HG03457 (cell line): ENCODE measurements at regions not wholly inside any gene's neighbourhood (a gene's known extent, or its start where the extent isn't known, plus 50 kb on each side); places are given as distances from the start of the nearest gene placed in this dataset.

Experiments used
- ATAC-seq: cut with Tn5 transposase; IDR thresholded peaks from one replicate; pipeline ENCODE4 v1.9.1; 2021; ENCODE audit warnings: moderate number of reproducible peaks; ENCODE audit not compliant: unreplicated experiment

DNA sequence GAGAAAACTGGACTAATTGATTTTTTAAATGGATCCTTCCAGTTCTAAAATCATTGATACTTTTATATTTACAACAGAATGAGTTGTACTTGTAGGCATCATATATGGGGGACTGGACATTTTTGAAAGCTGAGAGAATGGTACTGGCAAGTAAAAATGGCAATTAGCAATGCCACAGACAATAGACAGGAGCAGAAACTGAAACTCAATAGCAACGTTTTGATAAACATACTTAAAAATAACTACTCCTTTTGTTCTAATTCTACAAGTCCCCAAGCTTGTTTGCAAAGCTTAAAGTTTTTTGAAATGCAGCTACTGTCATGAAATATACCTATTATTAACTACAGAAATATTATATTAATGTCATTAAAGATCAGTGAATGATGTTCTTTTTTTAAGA lies 52.8 kb upstream of the FBXL7 start:
- no peak for ATAC-seq

GRCh38 chr5:15446552-15446951 lies 53.4 kb upstream of the FBXL7 start:
- no peak for ATAC-seq

GRCh38 chr5:15442193-15442570 lies 57.8 kb upstream of the FBXL7 start:
- no peak for ATAC-seq

GRCh38 chr5:15441433-15442192 lies 58.4 kb upstream of the FBXL7 start:
- ATAC-seq = no peak

- ATAC-seq = no peak
Observed at GRCh38 chr5:15440434-15440833, 59.5 kb upstream of the FBXL7 start.

DNA sequence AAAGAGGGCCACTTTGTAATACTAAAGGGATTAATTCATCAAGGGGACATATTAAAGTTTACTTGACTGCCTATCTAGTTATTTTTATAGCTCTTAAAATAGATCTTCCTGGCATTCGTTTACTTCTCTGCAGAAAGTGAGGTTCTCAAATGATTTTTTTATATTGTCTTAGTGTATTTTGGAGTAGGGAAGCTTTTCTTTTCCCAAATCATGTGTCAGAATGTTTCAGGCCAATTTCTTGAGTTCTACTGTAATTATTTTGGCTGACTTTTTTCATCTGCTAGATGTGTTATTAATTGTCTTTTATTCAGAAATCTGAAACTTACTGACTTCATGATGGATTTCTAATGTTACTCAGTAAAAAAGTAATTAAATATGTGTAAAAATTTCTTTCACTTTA lies 60.2 kb upstream of the FBXL7 start:
- ATAC-seq = no peak

DNA sequence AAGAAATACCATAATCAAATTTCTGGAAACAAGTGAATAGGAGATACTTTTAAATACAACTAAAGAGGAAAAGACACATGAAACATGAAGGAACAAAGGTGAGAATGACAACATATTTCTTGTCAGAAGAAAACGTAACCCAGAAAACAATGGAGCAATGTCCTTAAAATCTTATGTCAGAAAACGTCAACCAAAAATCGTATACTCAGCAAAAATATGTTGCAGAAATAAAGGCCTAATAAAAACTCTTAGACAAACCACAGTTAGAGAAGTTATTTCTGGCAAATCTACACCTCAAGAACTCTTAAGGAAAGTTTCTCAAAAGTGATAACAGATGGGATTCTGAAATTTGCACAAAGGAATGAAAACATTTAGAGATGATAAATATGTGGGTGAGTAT lies 66.3 kb upstream of the FBXL7 start:
- no peak for ATAC-seq

- no peak for ATAC-seq
Observed at GRCh38 chr5:15431923-15432322, 68.1 kb upstream of the FBXL7 start.

DNA sequence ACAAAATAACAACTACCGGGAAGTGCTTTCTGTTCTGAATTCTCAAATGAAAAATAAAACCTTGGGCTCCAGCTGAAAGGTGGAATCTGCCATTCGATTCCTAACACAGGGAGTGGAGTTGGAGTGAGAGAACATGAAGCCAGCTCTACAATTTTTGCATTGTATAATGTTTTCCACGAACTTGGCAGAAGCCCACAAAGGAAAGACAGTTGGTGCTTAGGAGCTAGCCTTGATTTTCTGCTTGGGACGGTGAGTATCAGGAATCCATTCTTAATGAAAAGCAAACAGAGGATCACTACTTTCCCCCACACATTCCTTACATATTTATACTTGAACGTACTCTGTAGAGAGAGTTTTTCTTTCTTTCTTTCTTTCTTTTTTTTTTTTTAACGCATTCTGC lies 74.2 kb upstream of the FBXL7 start:
- no peak for ATAC-seq

- no peak for ATAC-seq
Observed at GRCh38 chr5:15424769-15425168, 75.2 kb upstream of the FBXL7 start.

GRCh38 chr5:15421921-15422412 lies 78.0 kb upstream of the FBXL7 start:
- no peak for ATAC-seq

DNA sequence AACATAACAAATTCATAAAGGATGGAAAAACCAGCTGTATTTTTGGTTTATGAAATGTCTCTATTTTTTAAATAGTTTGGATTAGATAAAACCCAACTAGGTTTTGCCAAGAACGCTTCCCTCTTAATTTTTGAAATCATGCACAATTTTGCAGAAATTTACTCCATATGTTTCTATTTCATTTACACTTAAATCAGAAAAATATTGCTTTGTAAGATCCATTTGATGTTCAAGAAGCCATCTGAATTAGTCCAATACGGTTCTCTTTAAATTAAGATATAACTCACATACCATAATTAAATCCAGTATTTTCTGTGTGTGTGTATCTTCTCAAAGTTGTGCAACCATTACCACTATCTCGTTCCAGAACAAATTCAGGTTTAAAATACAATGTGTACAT lies 78.6 kb upstream of the FBXL7 start:
- no peak for ATAC-seq

- no peak for ATAC-seq
Observed at GRCh38 chr5:15420201-15420600, 79.8 kb upstream of the FBXL7 start.

- ATAC-seq = no peak
Observed at GRCh38 chr5:15417156-15417555, 82.8 kb upstream of the FBXL7 start.

- no peak for ATAC-seq
Observed at GRCh38 chr5:15406478-15406877, 93.5 kb upstream of the FBXL7 start.

- no peak for ATAC-seq
Observed at GRCh38 chr5:15393146-15393545, 106.8 kb upstream of the FBXL7 start.

- no peak for ATAC-seq
Observed at GRCh38 chr5:15391704-15392397, 108.1 kb upstream of the FBXL7 start.

DNA sequence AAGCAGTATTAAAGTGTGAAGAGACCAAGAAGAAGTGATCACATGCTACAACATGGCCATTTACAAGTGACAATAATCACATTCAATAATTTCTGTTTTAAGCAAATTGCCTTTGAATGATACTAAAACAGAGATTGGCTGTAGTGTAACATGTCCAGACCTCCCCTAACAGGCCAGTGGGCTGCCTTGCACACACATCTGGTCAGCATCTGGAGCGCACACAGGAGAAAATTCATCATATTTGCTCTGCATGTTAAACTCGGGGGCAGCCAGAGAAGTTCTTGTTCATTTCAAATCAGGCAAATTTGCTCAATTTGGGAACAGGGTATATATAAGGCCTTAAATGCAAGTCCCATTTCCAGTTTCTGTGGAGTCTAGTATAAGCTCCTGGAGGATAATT lies 111.1 kb upstream of the FBXL7 start:
- no peak for ATAC-seq

DNA sequence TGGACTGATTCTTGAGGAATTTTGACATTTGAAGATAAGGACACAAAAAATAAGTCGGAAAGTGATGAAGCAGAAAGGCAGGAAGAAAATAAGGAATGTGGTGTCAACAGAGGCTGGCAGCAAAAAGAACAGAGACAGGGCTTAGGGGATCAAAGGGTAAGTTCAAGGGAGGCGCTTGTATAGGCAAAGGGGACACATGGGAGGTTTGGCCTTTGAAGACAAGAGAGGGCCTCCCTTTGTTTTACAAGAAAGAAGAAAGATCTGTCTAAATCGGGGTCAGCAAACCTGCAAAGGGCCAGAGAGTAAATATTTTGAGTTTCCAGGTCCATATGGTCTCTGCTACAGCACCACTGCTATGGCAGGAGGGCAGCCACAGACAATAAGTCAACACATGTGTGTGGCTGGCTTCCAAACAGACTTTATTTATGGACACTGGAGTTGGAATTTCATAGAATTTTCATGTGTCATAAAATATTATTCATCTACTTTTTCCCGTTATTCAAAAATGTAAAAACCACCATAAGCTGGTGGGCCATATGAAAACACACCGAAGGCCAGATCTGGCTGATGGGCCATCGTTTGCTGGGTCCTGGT lies 112.0 kb upstream of the FBXL7 start:
- ATAC-seq = no peak

GRCh38 chr5:15386122-15386521 lies 113.9 kb upstream of the FBXL7 start:
- ATAC-seq = no peak

GRCh38 chr5:15385553-15385952 lies 114.4 kb upstream of the FBXL7 start:
- ATAC-seq = no peak

GRCh38 chr5:15385037-15385436 lies 114.9 kb upstream of the FBXL7 start:
- ATAC-seq = no peak
